B cell (primary cell): ENCODE measurements at regions not wholly inside any gene's neighbourhood (a gene's known extent, or its start where the extent isn't known, plus 50 kb on each side); places are given as distances from the start of the nearest gene placed in this dataset.

ENCODE experiments used
- CTCF ChIP-seq: fragments of 200-600 bp; IDR thresholded peaks from one replicate; pipeline ENCODE4 v1.8.0; 2022; ENCODE audit warnings: antibody characterized with exemption, mild to moderate bottlenecking
- EZH2 ChIP-seq: IDR thresholded peaks from 2 replicates; pipeline ENCODE4 v1.6.1; 2012; ENCODE audit warnings: borderline replicate concordance, low read depth, mild to moderate bottlenecking, moderate library complexity, low read length; ENCODE audit not compliant: insufficient read depth, poor library complexity, severe bottlenecking

- TF ChIP-seq CTCF (no peak), EZH2 (no peak)
These were observed 93.6 kb downstream of the HTR5A start for GRCh38 chr7:155163696-155164095.
